ENCODE measurements at regions not wholly inside any gene's neighbourhood (a gene's known extent, or its start where the extent isn't known, plus 50 kb on each side); places are given as distances from the start of the nearest gene placed in this dataset.

DNA sequence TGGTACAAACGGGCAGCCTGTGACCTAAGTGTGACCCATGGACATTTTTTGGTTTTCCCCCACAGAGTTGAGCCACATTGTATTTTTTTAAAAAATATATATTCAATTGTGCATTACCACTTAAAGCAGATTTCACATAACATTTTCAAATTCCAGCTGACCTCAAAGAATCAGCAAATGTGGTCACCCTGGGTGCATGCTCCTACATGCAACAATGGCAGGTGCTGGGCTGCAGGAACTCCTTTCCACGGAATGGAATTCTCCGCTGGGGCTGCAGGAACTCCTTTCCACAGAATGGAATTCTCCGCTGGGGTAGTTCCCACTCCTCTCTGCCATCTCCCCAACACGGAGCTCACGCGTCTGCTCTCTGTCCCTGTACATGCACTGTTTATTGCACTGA lies 68.7 kb downstream of the MAP10 start:
- Histone ChIP-seq H3K9me3 (no peaks in the 10 kb centered on the region), H3K27me3 (replicated peaks; ENCODE audit: control insufficient read depth, insufficient read depth, low read length) (no peaks in the 10 kb centered on the region), H3K4me1 (no peaks in the 10 kb centered on the region), H3K4me3 (ENCODE audit: low read depth, low read length) (no peak overlapping the region), H3K36me3 (ENCODE audit: control insufficient read depth, insufficient read depth, low read length) (no peaks in the 10 kb centered on the region)
- no peak overlapping the region for H3K27ac Mint-ChIP-seq (ENCODE audit: unreplicated experiment)
- no peaks in the 10 kb centered on the region for H3K27me3 Mint-ChIP-seq (ENCODE audit: insufficient read depth, unreplicated experiment)
- ChIA-PET POLR2A (no interaction called here), CTCF (no interaction called here)
- no peaks in the 10 kb centered on the region for H3K9me3 Mint-ChIP-seq (ENCODE audit: unreplicated experiment)
- no peaks in the 10 kb centered on the region for H3K36me3 Mint-ChIP-seq (ENCODE audit: insufficient read depth, unreplicated experiment)
- no peak for DNase-seq
- H3K4me3 Mint-ChIP-seq (ENCODE audit: unreplicated experiment) = no peak overlapping the region
- intact Hi-C loops (cut with micrococcal nuclease; ENCODE audit: unreplicated experiment) = no loop called here
- H3K4me1 Mint-ChIP-seq (ENCODE audit: low read depth, unreplicated experiment) = peaks cover 6% of the 10 kb centered on the region
- TF ChIP-seq, protein P1, sequence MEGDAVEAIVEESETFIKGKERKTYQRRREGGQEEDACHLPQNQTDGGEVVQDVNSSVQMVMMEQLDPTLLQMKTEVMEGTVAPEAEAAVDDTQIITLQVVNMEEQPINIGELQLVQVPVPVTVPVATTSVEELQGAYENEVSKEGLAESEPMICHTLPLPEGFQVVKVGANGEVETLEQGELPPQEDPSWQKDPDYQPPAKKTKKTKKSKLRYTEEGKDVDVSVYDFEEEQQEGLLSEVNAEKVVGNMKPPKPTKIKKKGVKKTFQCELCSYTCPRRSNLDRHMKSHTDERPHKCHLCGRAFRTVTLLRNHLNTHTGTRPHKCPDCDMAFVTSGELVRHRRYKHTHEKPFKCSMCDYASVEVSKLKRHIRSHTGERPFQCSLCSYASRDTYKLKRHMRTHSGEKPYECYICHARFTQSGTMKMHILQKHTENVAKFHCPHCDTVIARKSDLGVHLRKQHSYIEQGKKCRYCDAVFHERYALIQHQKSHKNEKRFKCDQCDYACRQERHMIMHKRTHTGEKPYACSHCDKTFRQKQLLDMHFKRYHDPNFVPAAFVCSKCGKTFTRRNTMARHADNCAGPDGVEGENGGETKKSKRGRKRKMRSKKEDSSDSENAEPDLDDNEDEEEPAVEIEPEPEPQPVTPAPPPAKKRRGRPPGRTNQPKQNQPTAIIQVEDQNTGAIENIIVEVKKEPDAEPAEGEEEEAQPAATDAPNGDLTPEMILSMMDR (IDR thresholded peaks at IDR 0.05; ENCODE audit: insufficient read depth in 1 of 2, low read depth in 1 of 2, low read length in 1 of 2, severe bottlenecking in 1 of 2, unreplicated experiment in 1 of 2) = no peak
- no TSS peak for BruUV-seq (replicated peaks)

DNA sequence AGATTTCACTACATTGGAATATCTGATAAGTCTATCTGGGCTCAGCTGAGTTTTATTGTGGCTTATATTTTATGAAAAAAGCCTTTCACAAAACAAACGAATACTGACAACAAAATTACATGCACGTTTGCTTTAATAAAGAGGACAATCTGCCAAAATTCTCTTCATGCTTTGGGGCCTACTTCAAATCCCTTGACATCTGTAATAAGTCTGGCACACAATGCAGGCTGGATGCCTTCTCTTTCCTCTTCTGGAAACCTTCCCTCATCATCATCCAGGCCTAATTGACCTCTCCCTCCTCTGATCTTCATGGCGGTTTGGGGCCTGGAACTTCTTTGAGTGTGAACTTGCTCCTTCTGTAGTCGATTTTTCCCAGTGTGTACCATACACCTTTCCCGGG lies 70.3 kb downstream of the MAP10 start:
- Mint-ChIP-seq H3K36me3 (ENCODE audit: insufficient read depth, unreplicated experiment) (no peaks in the 10 kb centered on the region), H3K4me1 (ENCODE audit: low read depth, unreplicated experiment) (no peaks in the 10 kb centered on the region), H3K27ac (ENCODE audit: unreplicated experiment) (no peak overlapping the region), H3K27me3 (ENCODE audit: insufficient read depth, unreplicated experiment) (no peaks in the 10 kb centered on the region), H3K4me3 (ENCODE audit: unreplicated experiment) (no peak overlapping the region), H3K9me3 (ENCODE audit: unreplicated experiment) (no peaks in the 10 kb centered on the region)
- Histone ChIP-seq H3K9me3 (no peaks in the 10 kb centered on the region), H3K4me3 (ENCODE audit: low read depth, low read length) (no peak overlapping the region), H3K36me3 (ENCODE audit: control insufficient read depth, insufficient read depth, low read length) (no peaks in the 10 kb centered on the region), H3K27me3 (replicated peaks; ENCODE audit: control insufficient read depth, insufficient read depth, low read length) (no peaks in the 10 kb centered on the region), H3K4me1 (no peaks in the 10 kb centered on the region)
- BruUV-seq (replicated peaks) = no TSS peak
- CTCF ChIA-PET = no interaction called here
- DNase-seq = no peak
- POLR2A ChIA-PET = no interaction called here
- TF ChIP-seq, protein P1 (IDR thresholded peaks at IDR 0.05; ENCODE audit: insufficient read depth in 1 of 2, low read depth in 1 of 2, low read length in 1 of 2, severe bottlenecking in 1 of 2, unreplicated experiment in 1 of 2) = no peak
- intact Hi-C loops (cut with micrococcal nuclease; ENCODE audit: unreplicated experiment) = no loop called here

GRCh38 chr1:232876506-232877364 lies 71.5 kb downstream of the MAP10 start:
- H3K36me3 ChIP-seq (ENCODE audit: control insufficient read depth, insufficient read depth, low read length) = no peaks in the 10 kb centered on the region
- TF ChIP-seq, protein P1 (IDR thresholded peaks at IDR 0.05; ENCODE audit: insufficient read depth in 1 of 2, low read depth in 1 of 2, low read length in 1 of 2, severe bottlenecking in 1 of 2, unreplicated experiment in 1 of 2) = no peak
- BruUV-seq (replicated peaks) = no TSS peak
- H3K27me3 ChIP-seq (replicated peaks; ENCODE audit: control insufficient read depth, insufficient read depth, low read length) = no peaks in the 10 kb centered on the region
- intact Hi-C loops (cut with micrococcal nuclease; ENCODE audit: unreplicated experiment) = no loop called here
- H3K9me3 Mint-ChIP-seq (ENCODE audit: unreplicated experiment) = no peaks in the 10 kb centered on the region
- H3K4me3 ChIP-seq (ENCODE audit: low read depth, low read length) = no peak overlapping the region
- H3K4me3 Mint-ChIP-seq (ENCODE audit: unreplicated experiment) = no peak overlapping the region
- ChIA-PET CTCF (no interaction called here), POLR2A (no interaction called here)
- H3K27me3 Mint-ChIP-seq (ENCODE audit: insufficient read depth, unreplicated experiment) = no peaks in the 10 kb centered on the region
- H3K9me3 ChIP-seq = no peaks in the 10 kb centered on the region
- H3K36me3 Mint-ChIP-seq (ENCODE audit: insufficient read depth, unreplicated experiment) = no peaks in the 10 kb centered on the region
- no peaks in the 10 kb centered on the region for H3K4me1 ChIP-seq
- H3K27ac Mint-ChIP-seq (ENCODE audit: unreplicated experiment) = no peak overlapping the region
- DNase-seq = no peak
- H3K4me1 Mint-ChIP-seq (ENCODE audit: low read depth, unreplicated experiment) = no peaks in the 10 kb centered on the region
